ENCODE measurements at regions not wholly inside any gene's neighbourhood (a gene's known extent, or its start where the extent isn't known, plus 50 kb on each side); places are given as distances from the start of the nearest gene placed in this dataset.

- intact Hi-C loops (cut with micrococcal nuclease; ENCODE audit: unreplicated experiment): no loop called here
- Histone ChIP-seq H3K27ac (ENCODE audit: low read depth, low read length, poor library complexity, severe bottlenecking) (no peak overlapping the region), H3K27me3 (replicated peaks; ENCODE audit: insufficient read depth, low read depth, low read length, poor library complexity) (no peaks in the 10 kb centered on the region), H3K36me3 (ENCODE audit: insufficient read depth, low read length, poor library complexity, severe bottlenecking) (no peaks in the 10 kb centered on the region), H3K4me3 (ENCODE audit: low read depth, low read length, poor library complexity, severe bottlenecking) (no peak overlapping the region), H3K4me1 (ENCODE audit: insufficient read depth, low read length, poor library complexity, severe bottlenecking) (no peaks in the 10 kb centered on the region), H3K9me3 (ENCODE audit: low read depth, low read length, poor library complexity, severe bottlenecking) (peaks cover 3% of the 10 kb centered on the region)
- ChIA-PET POLR2A (ENCODE audit: low non-redundant PET) (no interaction called here), CTCF (no interaction called here)
- no peak for TF ChIP-seq EZH2 (IDR thresholded peaks at IDR 0.05; ENCODE audit: borderline replicate concordance, low read depth, low read length, poor library complexity, severe bottlenecking)
- TF ChIP-seq, protein P1, sequence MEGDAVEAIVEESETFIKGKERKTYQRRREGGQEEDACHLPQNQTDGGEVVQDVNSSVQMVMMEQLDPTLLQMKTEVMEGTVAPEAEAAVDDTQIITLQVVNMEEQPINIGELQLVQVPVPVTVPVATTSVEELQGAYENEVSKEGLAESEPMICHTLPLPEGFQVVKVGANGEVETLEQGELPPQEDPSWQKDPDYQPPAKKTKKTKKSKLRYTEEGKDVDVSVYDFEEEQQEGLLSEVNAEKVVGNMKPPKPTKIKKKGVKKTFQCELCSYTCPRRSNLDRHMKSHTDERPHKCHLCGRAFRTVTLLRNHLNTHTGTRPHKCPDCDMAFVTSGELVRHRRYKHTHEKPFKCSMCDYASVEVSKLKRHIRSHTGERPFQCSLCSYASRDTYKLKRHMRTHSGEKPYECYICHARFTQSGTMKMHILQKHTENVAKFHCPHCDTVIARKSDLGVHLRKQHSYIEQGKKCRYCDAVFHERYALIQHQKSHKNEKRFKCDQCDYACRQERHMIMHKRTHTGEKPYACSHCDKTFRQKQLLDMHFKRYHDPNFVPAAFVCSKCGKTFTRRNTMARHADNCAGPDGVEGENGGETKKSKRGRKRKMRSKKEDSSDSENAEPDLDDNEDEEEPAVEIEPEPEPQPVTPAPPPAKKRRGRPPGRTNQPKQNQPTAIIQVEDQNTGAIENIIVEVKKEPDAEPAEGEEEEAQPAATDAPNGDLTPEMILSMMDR (conservative IDR thresholded peaks at IDR 0.05; ENCODE audit: low read depth, low read length): no peak
- DNase-seq (ENCODE audit: low spot score): no peak
- no TSS peak for BruUV-seq (replicated peaks)
These were observed 1568.9 kb upstream of the PABPC4L start for GRCh38 chr4:135770505-135770904.

DNA sequence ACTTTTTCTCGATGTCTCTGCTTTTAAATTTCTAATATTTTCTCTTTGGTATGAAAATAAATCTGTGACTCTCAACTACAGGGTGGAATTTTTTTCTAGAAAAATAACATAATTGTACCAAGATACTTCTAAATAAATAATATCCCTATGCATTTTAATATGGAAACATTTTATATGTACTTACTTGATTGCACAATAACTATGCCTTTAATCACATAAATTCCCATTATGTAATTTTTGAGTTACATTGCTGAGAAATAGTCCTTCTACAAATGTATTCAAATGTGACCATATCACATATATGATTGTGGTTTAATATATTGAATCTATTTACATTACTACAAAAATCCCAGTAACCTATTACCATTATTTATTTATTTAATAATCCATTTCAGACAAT, 1543.3 kb upstream of the PABPC4L start:
- intact Hi-C loops (cut with micrococcal nuclease; ENCODE audit: unreplicated experiment): no loop called here
- TF ChIP-seq EZH2 (IDR thresholded peaks at IDR 0.05; ENCODE audit: borderline replicate concordance, low read depth, low read length, poor library complexity, severe bottlenecking): no peak
- Histone ChIP-seq H3K4me3 (ENCODE audit: low read depth, low read length, poor library complexity, severe bottlenecking) (no peak overlapping the region), H3K27me3 (replicated peaks; ENCODE audit: insufficient read depth, low read depth, low read length, poor library complexity) (no peaks in the 10 kb centered on the region), H3K9me3 (ENCODE audit: low read depth, low read length, poor library complexity, severe bottlenecking) (peaks cover 5% of the 10 kb centered on the region), H3K27ac (ENCODE audit: low read depth, low read length, poor library complexity, severe bottlenecking) (no peak overlapping the region), H3K4me1 (ENCODE audit: insufficient read depth, low read length, poor library complexity, severe bottlenecking) (no peaks in the 10 kb centered on the region), H3K36me3 (ENCODE audit: insufficient read depth, low read length, poor library complexity, severe bottlenecking) (no peaks in the 10 kb centered on the region)
- ChIA-PET POLR2A (ENCODE audit: low non-redundant PET) (no interaction called here), CTCF (no interaction called here)
- DNase-seq (ENCODE audit: low spot score): no peak
- BruUV-seq (replicated peaks): no TSS peak

GRCh38 chr4:135741583-135741982, 1540.0 kb upstream of the PABPC4L start:
- Histone ChIP-seq H3K4me3 (ENCODE audit: low read depth, low read length, poor library complexity, severe bottlenecking) (no peak overlapping the region), H3K36me3 (ENCODE audit: insufficient read depth, low read length, poor library complexity, severe bottlenecking) (no peaks in the 10 kb centered on the region), H3K27ac (ENCODE audit: low read depth, low read length, poor library complexity, severe bottlenecking) (no peak overlapping the region), H3K4me1 (ENCODE audit: insufficient read depth, low read length, poor library complexity, severe bottlenecking) (no peaks in the 10 kb centered on the region), H3K9me3 (ENCODE audit: low read depth, low read length, poor library complexity, severe bottlenecking) (no peaks in the 10 kb centered on the region), H3K27me3 (replicated peaks; ENCODE audit: insufficient read depth, low read depth, low read length, poor library complexity) (no peaks in the 10 kb centered on the region)
- no TSS peak for BruUV-seq (replicated peaks)
- ChIA-PET POLR2A (ENCODE audit: low non-redundant PET) (no interaction called here), CTCF (no interaction called here)
- TF ChIP-seq, protein P1 (conservative IDR thresholded peaks at IDR 0.05; ENCODE audit: low read depth, low read length): no peak
- no peak for TF ChIP-seq EZH2 (IDR thresholded peaks at IDR 0.05; ENCODE audit: borderline replicate concordance, low read depth, low read length, poor library complexity, severe bottlenecking)
- no peak for DNase-seq (ENCODE audit: low spot score)
- intact Hi-C loops (cut with micrococcal nuclease; ENCODE audit: unreplicated experiment): no loop called here

DNA sequence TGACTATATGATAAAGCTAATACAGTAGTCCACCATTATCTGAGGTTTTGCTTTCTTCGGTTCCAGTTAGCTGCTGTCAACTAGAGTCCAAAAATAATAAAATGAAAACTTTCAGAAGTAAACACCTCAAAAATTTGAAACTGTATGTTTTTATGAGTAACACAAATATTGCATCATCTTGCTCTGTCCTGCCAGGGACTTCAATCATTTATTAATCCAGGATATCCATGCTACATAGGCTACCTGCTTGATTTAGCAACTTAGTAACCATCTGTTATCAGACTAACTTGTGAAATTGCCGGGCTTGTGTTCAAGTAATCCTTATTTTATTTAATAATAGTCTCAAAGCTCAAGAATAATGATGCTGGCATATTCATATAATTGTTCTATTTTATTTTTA, 1537.8 kb upstream of the PABPC4L start:
- TF ChIP-seq, protein P1 (conservative IDR thresholded peaks at IDR 0.05; ENCODE audit: low read depth, low read length): no peak
- no peaks in the 10 kb centered on the region for H3K27me3 ChIP-seq (replicated peaks; ENCODE audit: insufficient read depth, low read depth, low read length, poor library complexity)
- H3K4me3 ChIP-seq (ENCODE audit: low read depth, low read length, poor library complexity, severe bottlenecking): no peak overlapping the region
- no peaks in the 10 kb centered on the region for H3K9me3 ChIP-seq (ENCODE audit: low read depth, low read length, poor library complexity, severe bottlenecking)
- DNase-seq (ENCODE audit: low spot score): no peak
- H3K36me3 ChIP-seq (ENCODE audit: insufficient read depth, low read length, poor library complexity, severe bottlenecking): no peaks in the 10 kb centered on the region
- ChIA-PET POLR2A (ENCODE audit: low non-redundant PET) (no interaction called here), CTCF (no interaction called here)
- intact Hi-C loops (cut with micrococcal nuclease; ENCODE audit: unreplicated experiment): no loop called here
- no TSS peak for BruUV-seq (replicated peaks)
- H3K27ac ChIP-seq (ENCODE audit: low read depth, low read length, poor library complexity, severe bottlenecking): no peak overlapping the region
- no peaks in the 10 kb centered on the region for H3K4me1 ChIP-seq (ENCODE audit: insufficient read depth, low read length, poor library complexity, severe bottlenecking)

All from A673 (cell line).